SK-N-SH treated with all-trans-retinoic acid at 6 μM for 48 hours (cell line): ENCODE measurements at regions not wholly inside any gene's neighbourhood (a gene's known extent, or its start where the extent isn't known, plus 50 kb on each side); places are given as distances from the start of the nearest gene placed in this dataset.

Source experiments
- ARNTL ChIP-seq: fragments of 450-650 bp; formaldehyde crosslinking; IDR thresholded peaks from 2 replicates; pipeline ENCODE4 v1.5.0; 2020; ENCODE audit warnings: low read depth, mild to moderate bottlenecking, moderate library complexity, borderline replicate concordance
- BACH2 ChIP-seq: fragments of 250-450 bp; sonication (Bioruptor Pico); IDR thresholded peaks from 2 replicates; pipeline ENCODE4 v1.9.0; 2021; ENCODE audit warnings: mild to moderate bottlenecking, borderline replicate concordance
- CSRNP3 ChIP-seq: fragments of 250-450 bp; sonication (Bioruptor Pico); IDR thresholded peaks from 2 replicates; pipeline ENCODE4 v1.5.1; 2021; ENCODE audit warnings: mild to moderate bottlenecking, moderate library complexity
- ESRRG ChIP-seq: fragments of 250-450 bp; sonication (Bioruptor Pico); IDR thresholded peaks from 2 replicates; pipeline ENCODE4 v1.6.1; 2021; ENCODE audit warnings: mild to moderate bottlenecking
- GLIS3 ChIP-seq: fragments of 250-450 bp; sonication (Bioruptor Pico); IDR thresholded peaks from 2 replicates; pipeline ENCODE4 v1.5.0; 2020; ENCODE audit warnings: mild to moderate bottlenecking, moderate library complexity
- OSR1 ChIP-seq: fragments of 250-450 bp; sonication (Bioruptor Pico); IDR thresholded peaks from 2 replicates; pipeline ENCODE4 v1.8.0; 2022; ENCODE audit warnings: moderate library complexity, mild to moderate bottlenecking, inconsistent platforms
- PATZ1 ChIP-seq: fragments of 250-450 bp; sonication (Bioruptor Pico); IDR thresholded peaks from 2 replicates; pipeline ENCODE4 v1.8.0; 2020; ENCODE audit warnings: mild to moderate bottlenecking, moderate library complexity, borderline replicate concordance
- PPARA ChIP-seq: fragments of 250-450 bp; sonication (Bioruptor Pico); IDR thresholded peaks from 2 replicates; pipeline ENCODE4 v1.5.0; 2020; ENCODE audit warnings: mild to moderate bottlenecking, borderline replicate concordance
- RARB ChIP-seq: fragments of 250-450 bp; sonication (Bioruptor Pico); IDR thresholded peaks from 2 replicates; pipeline ENCODE4 v1.8.0; 2021; ENCODE audit warnings: mild to moderate bottlenecking, moderate library complexity
- TSHZ2 ChIP-seq: fragments of 250-450 bp; sonication (Bioruptor Pico); IDR thresholded peaks from 2 replicates; pipeline ENCODE4 v1.5.0; 2020; ENCODE audit warnings: mild to moderate bottlenecking, moderate library complexity
- ZNF8 ChIP-seq: fragments of 450-650 bp; formaldehyde crosslinking; IDR thresholded peaks from 2 replicates; pipeline ENCODE4 v1.5.0; 2020; ENCODE audit warnings: mild to moderate bottlenecking, moderate library complexity

- TF ChIP-seq BACH2 (CRISPR knock-in tag) = no peak
- TF ChIP-seq RARB (CRISPR knock-in tag) = no peak
- TF ChIP-seq TSHZ2 (CRISPR knock-in tag) = no peak
- TF ChIP-seq PPARA (CRISPR knock-in tag) = no peak
- TF ChIP-seq PATZ1 = no peak
- no peak for TF ChIP-seq ARNTL
- no peak for TF ChIP-seq ESRRG
- TF ChIP-seq GLIS3 (CRISPR knock-in tag) = no peak
- TF ChIP-seq CSRNP3 (CRISPR knock-in tag) = no peak
- TF ChIP-seq OSR1 (CRISPR knock-in tag) = no peak
- no peak for TF ChIP-seq ZNF8 (CRISPR knock-in tag)
Measured at GRCh38 chr17:12489325-12489724, 176.4 kb upstream of the MYOCD start.
